ENCODE measurements at regions not wholly inside any gene's neighbourhood (a gene's known extent, or its start where the extent isn't known, plus 50 kb on each side); places are given as distances from the start of the nearest gene placed in this dataset.

- no peak overlapping the region for H3K4me3 ChIP-seq (replicated peaks in 1 of 3; ENCODE audit: insufficient read depth in 1 of 3, low read depth in 1 of 3, low read length in 3 of 3)
- H3K4me1 ChIP-seq (ENCODE audit: control insufficient read depth, extremely low read depth, insufficient read depth, low read length): no peaks in the 10 kb centered on the region
- peaks cover 0 to 3% of the 10 kb centered on the region in 2 experiments for H3K27me3 ChIP-seq (ENCODE audit: control insufficient read depth in 2 of 2, insufficient read depth in 2 of 2, low read length in 2 of 2)
- TF ChIP-seq JUN (IDR thresholded peaks at IDR 0.05; ENCODE audit: borderline replicate concordance, insufficient read depth, insufficient read length, low read depth): no peak
- TF ChIP-seq CTCF (IDR thresholded peaks at IDR 0.05; ENCODE audit: extremely low read depth in 1 of 2, insufficient read depth in 1 of 2, low read depth in 1 of 2, low read length in 2 of 2): no peak
- H2AFZ ChIP-seq (ENCODE audit: low read depth, low read length): no peak overlapping the region
- ChIA-PET CTCF (interaction anchor here (0.8 to 2.3 kb wide), 3 partner anchors 11 to 168 kb away, joined by 3 to 7 read pairs (median 5); no protein-coding TSS in a partner anchor), POLR2A (no interaction called here)
- no peak overlapping the region for H3K9ac ChIP-seq (replicated peaks; ENCODE audit: extremely low read depth, insufficient read depth, low read length)
- H3K4me2 ChIP-seq (ENCODE audit: insufficient read depth, low read length): no peak overlapping the region
- H3K27ac ChIP-seq (ENCODE audit: insufficient read depth, low read depth, low read length): no peak overlapping the region
- H3K9me3 ChIP-seq (replicated peaks; ENCODE audit: control insufficient read depth, insufficient read depth, low read length): no peaks in the 10 kb centered on the region
- DNase-seq (ENCODE audit: low read depth, low spot score): no peak
- H4K20me1 ChIP-seq (replicated peaks; ENCODE audit: control insufficient read depth, extremely low read depth, insufficient read depth, low read length): no peaks in the 10 kb centered on the region
- dilution Hi-C loops (cut with MboI; ENCODE audit: extremely low pct_ligation_motif_present, low sequenced_read_pairs): no loop called here
- intact Hi-C loops (cut with micrococcal nuclease): no loop called here
- no peaks in the 10 kb centered on the region for H3K79me2 ChIP-seq (ENCODE audit: control insufficient read depth, insufficient read depth, low read length)
- no peaks in the 10 kb centered on the region for H3K36me3 ChIP-seq (ENCODE audit: control insufficient read depth in 2 of 2, extremely low read depth in 1 of 2, insufficient read depth in 2 of 2, low read length in 2 of 2)
- H3K9me1 ChIP-seq (replicated peaks; ENCODE audit: control insufficient read depth, extremely low read depth, insufficient read depth, low read length): no peaks in the 10 kb centered on the region
- FAIRE-seq: no peak
- BruUV-seq (replicated peaks): no TSS peak
Measured at GRCh38 chr5:126370796-126371718, 52.2 kb upstream of the GRAMD2B start.

- Histone ChIP-seq H4K20me1 (replicated peaks; ENCODE audit: control insufficient read depth, extremely low read depth, insufficient read depth, low read length) (no peaks in the 10 kb centered on the region), H2AFZ (ENCODE audit: low read depth, low read length) (no peak overlapping the region), H3K27me3 (ENCODE audit: control insufficient read depth in 2 of 2, insufficient read depth in 2 of 2, low read length in 2 of 2) (peaks cover 0 to 3% of the 10 kb centered on the region in 2 experiments), H3K9ac (replicated peaks; ENCODE audit: extremely low read depth, insufficient read depth, low read length) (no peak overlapping the region), H3K4me1 (ENCODE audit: control insufficient read depth, extremely low read depth, insufficient read depth, low read length) (no peaks in the 10 kb centered on the region), H3K4me3 (replicated peaks in 1 of 3; ENCODE audit: insufficient read depth in 1 of 3, low read depth in 1 of 3, low read length in 3 of 3) (no peak overlapping the region), H3K36me3 (ENCODE audit: control insufficient read depth in 2 of 2, extremely low read depth in 1 of 2, insufficient read depth in 2 of 2, low read length in 2 of 2) (no peaks in the 10 kb centered on the region), H3K27ac (ENCODE audit: insufficient read depth, low read depth, low read length) (no peak overlapping the region), H3K9me1 (replicated peaks; ENCODE audit: control insufficient read depth, extremely low read depth, insufficient read depth, low read length) (no peaks in the 10 kb centered on the region), H3K9me3 (replicated peaks; ENCODE audit: control insufficient read depth, insufficient read depth, low read length) (no peaks in the 10 kb centered on the region), H3K4me2 (ENCODE audit: insufficient read depth, low read length) (no peak overlapping the region), H3K79me2 (ENCODE audit: control insufficient read depth, insufficient read depth, low read length) (no peaks in the 10 kb centered on the region)
- CTCF ChIA-PET: interaction anchor here (2.3 kb wide), 1 partner anchor 165 kb away, joined by 7 read pairs; no protein-coding TSS in a partner anchor
- DNase-seq (ENCODE audit: low read depth, low spot score): no peak
- intact Hi-C loops (cut with micrococcal nuclease): no loop called here
- FAIRE-seq: no peak
- POLR2A ChIA-PET: no interaction called here
- TF ChIP-seq POLR2A (IDR thresholded peaks at IDR 0.05; ENCODE audit: low read depth, low read length) (no peak), MAX (IDR thresholded peaks at IDR 0.05; ENCODE audit: insufficient read depth, insufficient read length) (no peak), FOS (IDR thresholded peaks at IDR 0.05; ENCODE audit: borderline replicate concordance, insufficient read depth, low read length) (no peak), MYC (IDR thresholded peaks at IDR 0.05; ENCODE audit: low read depth, low read length) (no peak), GATA2 (IDR thresholded peaks at IDR 0.05; ENCODE audit: insufficient read depth, insufficient read length, low read depth, low read length) (no peak), JUN (IDR thresholded peaks at IDR 0.05; ENCODE audit: borderline replicate concordance, insufficient read depth, insufficient read length, low read depth) (no peak), CTCF (IDR thresholded peaks at IDR 0.05; ENCODE audit: extremely low read depth in 1 of 2, insufficient read depth in 1 of 2, low read depth in 1 of 2, low read length in 2 of 2) (no peak), POLR2AphosphoS5 (IDR thresholded peaks at IDR 0.05; ENCODE audit: insufficient read depth, low read depth, low read length) (no peak)
- dilution Hi-C loops (cut with MboI; ENCODE audit: extremely low pct_ligation_motif_present, low sequenced_read_pairs): no loop called here
- BruUV-seq (replicated peaks): no TSS peak
Measured at GRCh38 chr5:126373375-126374108, 49.7 kb upstream of the GRAMD2B start.

All from endothelial cell of umbilical vein (primary cell).